Stimulated activated effector memory CD8-positive, alpha-beta T cell treated with anti-CD3 and anti-CD28 coated beads, Interleukin-12 subunit alpha, Interleukin-12 subunit beta, amount 100 ng/mL, for 72 hours (primary cell): ENCODE measurements at regions not wholly inside any gene's neighbourhood (a gene's known extent, or its start where the extent isn't known, plus 50 kb on each side); places are given as distances from the start of the nearest gene placed in this dataset.

Experiments
- ATAC-seq: fragments of 150-1000 bp; cut with Tn5 transposase; 2 replicates; pipeline ENCODE4 v1.10.0; 2021
- DNase-seq, 2 donors: peaks; one replicate each; pipeline ENCODE4 v3.0.0; 2021 to 2022; ENCODE audit warnings: low spot score in 2 of 2
- H3K27ac Mint-ChIP-seq: one replicate; pipeline ENCODE4 v1.8.0; 2022; ENCODE audit warnings: mild to moderate bottlenecking, mixed read lengths
- H3K36me3 Mint-ChIP-seq: one replicate; pipeline ENCODE4 v1.8.0; 2022; ENCODE audit warnings: mild to moderate bottlenecking, mixed read lengths
- H3K4me1 Mint-ChIP-seq: one replicate; pipeline ENCODE4 v1.8.0; 2022; ENCODE audit warnings: mixed read lengths
- H3K4me3 Mint-ChIP-seq: one replicate; pipeline ENCODE4 v1.8.0; 2022; ENCODE audit warnings: mild to moderate bottlenecking, mixed read lengths
- H3K9me3 Mint-ChIP-seq: one replicate; pipeline ENCODE4 v1.8.0; 2022; ENCODE audit warnings: mixed read lengths

- no peak for ATAC-seq
- H3K4me3 Mint-ChIP-seq, result no peak overlapping the region
- no peak overlapping the region for H3K27ac Mint-ChIP-seq
- H3K36me3 Mint-ChIP-seq, result no peaks in the 10 kb centered on the region
- DNase-seq, result no peak
- H3K4me1 Mint-ChIP-seq, result no peaks in the 10 kb centered on the region
- peaks cover 8% of the 10 kb centered on the region for H3K9me3 Mint-ChIP-seq
Measured at GRCh38 chr17:71109697-71110096, 940.4 kb downstream of the KCNJ2 start.

DNA sequence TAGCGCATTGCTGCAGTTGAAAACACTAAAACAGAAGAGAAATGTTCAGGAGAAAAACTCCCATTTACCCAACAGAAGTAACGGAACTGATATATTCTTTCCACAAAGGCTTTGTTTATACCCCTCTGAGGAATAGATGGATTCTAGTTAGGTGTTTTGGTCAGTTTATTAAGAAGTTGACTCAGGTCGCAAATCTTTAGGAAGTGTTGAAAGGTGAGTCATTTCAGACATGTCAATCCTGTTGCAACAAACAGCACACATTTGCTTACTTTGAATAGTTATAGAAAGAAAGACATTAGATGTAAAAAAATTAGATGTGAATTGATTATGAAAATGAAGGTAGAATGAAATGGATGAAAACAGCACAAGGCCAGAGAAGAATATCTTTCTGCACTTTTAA lies 941.0 kb downstream of the KCNJ2 start:
- DNase-seq, result no peak
- no peak overlapping the region for H3K27ac Mint-ChIP-seq
- ATAC-seq, result no peak

DNA sequence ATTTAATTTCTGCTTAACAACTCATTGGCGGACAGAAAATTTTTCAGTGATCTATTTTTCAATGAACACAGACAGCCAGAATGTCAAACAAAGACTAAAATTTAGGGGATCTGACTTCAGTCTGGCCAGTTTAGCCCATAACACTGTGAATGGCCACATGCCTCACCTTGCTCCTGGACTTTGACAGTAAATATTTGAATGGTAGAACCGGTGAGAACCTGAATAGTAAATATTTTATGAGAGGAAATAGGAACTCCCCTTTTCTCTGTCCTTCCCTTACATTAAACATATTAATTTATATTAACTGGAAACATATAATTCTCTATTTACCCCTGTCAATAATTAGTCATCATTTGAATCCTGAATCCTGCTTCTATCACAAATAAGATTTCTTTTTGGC lies 942.1 kb downstream of the KCNJ2 start:
- no peak overlapping the region for H3K4me3 Mint-ChIP-seq
- no peak for DNase-seq
- no peaks in the 10 kb centered on the region for H3K36me3 Mint-ChIP-seq
- no peaks in the 10 kb centered on the region for H3K4me1 Mint-ChIP-seq
- no peak overlapping the region for H3K27ac Mint-ChIP-seq
- ATAC-seq, result no peak
- peaks cover 12% of the 10 kb centered on the region for H3K9me3 Mint-ChIP-seq

More for the DNA sequence above, 941.0 kb downstream of the KCNJ2 start:
- no peaks in the 10 kb centered on the region for H3K4me1 Mint-ChIP-seq
- no peak overlapping the region for H3K4me3 Mint-ChIP-seq
- no peaks in the 10 kb centered on the region for H3K36me3 Mint-ChIP-seq
- peaks cover 8% of the 10 kb centered on the region for H3K9me3 Mint-ChIP-seq

DNA sequence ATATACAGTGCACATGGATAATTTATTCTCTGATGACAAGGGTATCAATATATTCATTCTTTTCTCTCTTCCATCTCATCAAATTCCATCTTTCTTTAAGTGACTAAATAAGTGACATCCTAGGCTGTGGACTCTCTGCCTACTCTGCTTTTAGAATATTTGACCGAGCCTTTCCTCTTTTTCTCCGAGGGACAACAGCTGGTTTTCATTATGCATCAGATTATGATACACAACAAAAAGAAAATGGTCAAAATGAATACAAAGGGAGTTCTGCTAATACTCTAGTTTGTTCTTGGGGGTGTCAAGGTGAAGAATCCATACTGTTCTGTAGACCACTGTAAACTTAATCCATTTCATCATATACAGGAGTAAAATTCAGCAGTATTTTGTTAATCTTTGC lies 942.6 kb downstream of the KCNJ2 start:
- no peaks in the 10 kb centered on the region for H3K36me3 Mint-ChIP-seq
- no peak for DNase-seq
- no peak for ATAC-seq
- H3K4me3 Mint-ChIP-seq, result no peak overlapping the region
- H3K27ac Mint-ChIP-seq, result no peak overlapping the region
- no peaks in the 10 kb centered on the region for H3K4me1 Mint-ChIP-seq
- H3K9me3 Mint-ChIP-seq, result peaks cover 12% of the 10 kb centered on the region

DNA sequence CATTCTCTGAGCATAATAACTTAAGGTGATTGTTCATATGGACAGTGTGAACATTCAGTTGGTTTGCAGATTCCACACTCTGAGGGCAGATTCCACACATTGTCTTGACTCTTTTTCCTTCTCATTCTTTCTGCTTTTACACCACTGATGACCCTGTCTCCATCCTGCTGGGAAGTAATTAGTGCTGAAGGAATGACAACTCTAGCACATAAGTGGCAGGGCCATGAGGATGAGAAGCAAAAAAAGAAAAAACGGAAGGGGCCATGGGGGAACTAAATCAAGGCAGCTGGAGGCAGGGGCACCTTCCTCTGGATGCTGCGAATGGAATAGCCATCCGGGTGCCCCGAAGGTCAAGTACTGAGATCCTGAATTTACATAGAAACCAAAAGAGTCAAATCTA lies 944.0 kb downstream of the KCNJ2 start:
- Mint-ChIP-seq H3K9me3 (peaks cover 17% of the 10 kb centered on the region), H3K36me3 (no peaks in the 10 kb centered on the region), H3K4me1 (no peaks in the 10 kb centered on the region), H3K27ac (no peak overlapping the region), H3K4me3 (no peak overlapping the region)
- ATAC-seq (no peak), DNase-seq (no peak)

DNA sequence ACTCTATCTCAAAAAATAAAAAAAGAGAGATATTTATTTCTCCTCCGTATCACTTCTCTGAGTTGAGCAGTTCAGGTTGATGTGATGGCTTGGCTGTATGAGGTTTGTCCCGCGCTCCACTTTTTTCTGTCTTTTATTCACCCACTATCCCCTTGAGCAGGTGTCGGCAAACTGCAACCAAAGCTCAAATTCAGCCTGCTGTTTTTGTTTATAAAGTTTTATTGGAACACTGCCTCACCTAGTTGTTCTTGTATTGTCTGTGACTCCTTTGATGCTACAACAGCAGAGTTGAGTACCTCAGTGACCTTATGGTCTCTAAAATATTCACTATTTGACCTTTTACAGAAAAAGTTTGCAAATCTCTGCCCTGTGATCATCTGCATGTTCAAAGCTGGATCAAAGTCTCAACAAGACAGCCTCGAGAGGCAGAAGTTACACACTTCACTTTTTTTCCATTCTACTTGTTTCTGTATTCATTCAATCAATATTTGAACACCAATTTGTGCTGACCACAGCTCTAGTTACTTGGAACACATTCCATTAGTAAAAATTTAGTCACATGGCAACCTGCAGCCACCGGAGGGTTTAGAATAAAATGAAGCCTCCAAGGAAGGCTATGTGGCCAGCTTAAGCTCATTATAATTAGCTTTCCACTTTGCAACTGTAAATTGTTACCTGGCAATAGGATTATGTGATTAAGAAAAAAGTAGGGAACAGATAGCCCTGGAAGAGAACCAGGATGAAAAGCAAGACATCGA lies 945.8 kb downstream of the KCNJ2 start:
- no peak for DNase-seq
- no peak for ATAC-seq
- Mint-ChIP-seq H3K27ac (no peak overlapping the region), H3K4me1 (no peaks in the 10 kb centered on the region), H3K36me3 (no peaks in the 10 kb centered on the region), H3K9me3 (peaks cover 17% of the 10 kb centered on the region), H3K4me3 (no peak overlapping the region)

DNA sequence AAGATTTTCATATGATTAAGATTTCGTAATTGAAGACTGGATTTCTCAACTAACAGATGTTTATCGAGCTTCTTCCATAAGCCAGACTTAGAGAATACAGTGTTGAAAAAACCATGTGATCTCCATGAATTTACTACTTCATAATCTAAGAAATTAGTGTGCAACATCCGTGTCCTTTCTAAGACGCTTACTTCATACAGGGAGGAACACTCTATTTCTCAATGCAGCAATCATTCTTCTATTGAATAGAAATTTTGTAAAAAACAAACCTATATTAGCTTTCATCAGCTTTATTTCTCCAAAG lies 946.3 kb downstream of the KCNJ2 start:
- H3K36me3 Mint-ChIP-seq, result no peaks in the 10 kb centered on the region
- DNase-seq, result no peak

DNA sequence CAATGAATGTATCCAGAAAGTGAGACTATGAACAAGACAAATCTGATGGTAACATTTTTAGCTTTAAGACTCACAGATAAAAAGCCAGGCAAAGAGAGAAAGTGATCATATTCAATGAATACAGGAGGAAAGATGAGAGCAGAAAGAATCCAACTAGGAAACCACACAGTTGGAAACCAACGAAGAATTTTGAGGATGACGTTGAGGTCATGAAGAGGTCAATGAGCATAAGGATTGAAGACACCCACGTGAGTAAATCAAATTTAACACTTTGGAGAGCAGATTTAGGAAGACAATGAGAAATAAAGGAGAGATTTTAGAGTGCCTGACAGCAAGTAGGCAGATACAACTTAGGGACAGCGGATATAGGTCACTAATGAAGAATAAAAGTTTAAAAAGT lies 948.1 kb downstream of the KCNJ2 start:
- ATAC-seq (no peak), DNase-seq (no peak)
- Mint-ChIP-seq H3K27ac (no peak overlapping the region), H3K4me1 (no peaks in the 10 kb centered on the region), H3K36me3 (no peaks in the 10 kb centered on the region), H3K9me3 (peaks cover 12% of the 10 kb centered on the region), H3K4me3 (no peak overlapping the region)

More for the DNA sequence above, 946.3 kb downstream of the KCNJ2 start:
- no peak for ATAC-seq
- peaks cover 15% of the 10 kb centered on the region for H3K9me3 Mint-ChIP-seq
- no peak overlapping the region for H3K4me3 Mint-ChIP-seq
- no peaks in the 10 kb centered on the region for H3K4me1 Mint-ChIP-seq
- H3K27ac Mint-ChIP-seq, result no peak overlapping the region

DNA sequence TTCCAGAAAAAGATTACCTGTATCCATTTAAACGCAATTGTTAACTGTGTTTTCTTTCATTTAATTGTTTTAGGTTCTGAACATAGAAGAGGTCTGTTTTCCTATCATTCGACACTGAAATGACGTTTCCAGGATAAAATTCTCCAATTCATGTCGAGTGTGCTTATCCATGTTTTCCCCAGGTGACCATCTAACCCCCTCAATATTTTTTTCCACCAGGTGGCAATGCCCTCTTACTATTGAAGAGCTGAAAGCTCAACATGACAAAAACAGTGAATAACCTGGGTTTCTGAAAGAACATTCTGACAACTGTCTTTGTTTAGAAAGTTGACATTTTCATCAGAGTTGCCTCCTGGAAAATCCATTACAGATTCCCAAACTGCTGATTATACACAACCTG lies 948.7 kb downstream of the KCNJ2 start:
- H3K4me3 Mint-ChIP-seq, result no peak overlapping the region

DNA sequence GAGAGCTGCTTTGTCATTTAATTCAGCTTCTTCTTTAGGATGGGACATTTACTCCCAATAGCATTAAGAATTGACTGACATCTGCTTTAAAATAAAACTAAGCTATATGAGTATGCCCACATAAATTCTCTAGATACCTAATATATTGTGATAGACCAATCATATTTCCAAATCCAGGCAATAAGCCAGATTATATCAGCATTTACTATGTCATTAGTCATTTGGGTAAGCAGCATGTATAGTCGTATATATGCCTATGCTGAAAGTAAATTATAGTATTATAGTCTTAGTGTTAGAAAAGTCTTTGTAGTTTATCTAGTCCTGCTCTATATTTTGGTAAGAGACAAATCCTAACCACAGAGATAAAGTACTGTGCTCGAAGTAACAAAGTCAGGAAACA lies 958.1 kb downstream of the KCNJ2 start:
- Mint-ChIP-seq H3K9me3 (peaks cover 8% of the 10 kb centered on the region), H3K36me3 (no peaks in the 10 kb centered on the region), H3K4me3 (no peak overlapping the region), H3K27ac (no peak overlapping the region), H3K4me1 (no peaks in the 10 kb centered on the region)
- ATAC-seq (no peak), DNase-seq (no peak)

More for the DNA sequence above, 948.7 kb downstream of the KCNJ2 start:
- Mint-ChIP-seq H3K36me3 (no peaks in the 10 kb centered on the region), H3K27ac (no peak overlapping the region), H3K4me1 (no peaks in the 10 kb centered on the region), H3K9me3 (peaks cover 15% of the 10 kb centered on the region)
- ATAC-seq (no peak), DNase-seq (no peak)

DNA sequence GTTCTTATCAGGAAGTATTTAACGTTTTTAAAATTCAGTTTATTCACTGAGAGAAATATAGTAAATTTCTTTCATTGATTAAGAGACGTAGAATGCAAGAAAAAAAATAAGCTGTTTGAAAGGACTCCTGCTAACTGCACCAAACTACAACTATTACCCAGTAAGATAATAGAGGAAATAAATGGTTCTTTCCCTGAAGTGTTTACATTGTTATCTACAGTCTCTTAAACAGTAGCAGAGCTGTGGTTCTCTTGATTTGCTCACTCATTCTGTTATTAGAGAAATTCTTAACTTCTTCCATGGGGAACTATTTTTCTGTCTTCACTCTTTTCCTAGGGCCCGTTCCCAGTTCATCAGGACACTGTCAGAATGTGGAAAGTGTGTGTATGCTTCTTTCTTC lies 973.0 kb downstream of the KCNJ2 start:
- H3K4me3 Mint-ChIP-seq, result no peak overlapping the region
- H3K36me3 Mint-ChIP-seq, result no peaks in the 10 kb centered on the region
- no peaks in the 10 kb centered on the region for H3K4me1 Mint-ChIP-seq
- ATAC-seq (no peak), DNase-seq (no peak)
- peaks cover 6% of the 10 kb centered on the region for H3K9me3 Mint-ChIP-seq
- no peak overlapping the region for H3K27ac Mint-ChIP-seq

GRCh38 chr17:71145486-71145885 lies 975.3 kb upstream of the SOX9 start:
- no peak for ATAC-seq
- H3K4me3 Mint-ChIP-seq, result no peak overlapping the region
- no peaks in the 10 kb centered on the region for H3K36me3 Mint-ChIP-seq
- H3K27ac Mint-ChIP-seq, result no peak overlapping the region
- H3K9me3 Mint-ChIP-seq, result no peaks in the 10 kb centered on the region
- no peaks in the 10 kb centered on the region for H3K4me1 Mint-ChIP-seq
- DNase-seq, result no peak

DNA sequence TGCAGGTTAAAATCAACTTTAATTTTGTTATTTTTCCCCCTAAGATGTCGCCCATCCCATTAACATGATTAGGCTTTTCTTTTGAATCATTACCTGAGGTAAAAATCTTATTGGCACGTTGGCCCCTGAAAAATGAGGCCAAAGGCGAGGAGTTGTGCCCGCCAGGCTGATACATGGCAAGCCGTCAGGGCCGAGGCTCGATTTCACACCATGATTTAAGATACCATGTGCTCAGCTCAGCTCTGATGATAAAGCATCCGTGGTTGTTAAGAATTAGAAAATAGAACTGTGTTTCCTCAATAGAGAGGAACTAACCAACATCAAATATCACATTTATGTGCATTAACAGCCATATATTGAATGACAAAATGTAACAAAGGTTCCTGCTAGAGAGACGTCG lies 972.9 kb upstream of the SOX9 start:
- ATAC-seq (no peak), DNase-seq (no peak)
- Mint-ChIP-seq H3K4me1 (no peaks in the 10 kb centered on the region), H3K27ac (no peak overlapping the region), H3K9me3 (no peaks in the 10 kb centered on the region), H3K4me3 (no peak overlapping the region), H3K36me3 (no peaks in the 10 kb centered on the region)

GRCh38 chr17:71149607-71150006 lies 971.2 kb upstream of the SOX9 start:
- Mint-ChIP-seq H3K4me1 (no peaks in the 10 kb centered on the region), H3K36me3 (no peaks in the 10 kb centered on the region), H3K4me3 (no peak overlapping the region), H3K27ac (no peak overlapping the region), H3K9me3 (peaks cover 4% of the 10 kb centered on the region)
- ATAC-seq (no peak), DNase-seq (no peak)

GRCh38 chr17:71157297-71157696 lies 963.5 kb upstream of the SOX9 start:
- no peak for ATAC-seq
- no peaks in the 10 kb centered on the region for H3K4me1 Mint-ChIP-seq
- DNase-seq, result no peak
- peaks cover 12% of the 10 kb centered on the region for H3K9me3 Mint-ChIP-seq
- no peak overlapping the region for H3K27ac Mint-ChIP-seq
- no peak overlapping the region for H3K4me3 Mint-ChIP-seq
- no peaks in the 10 kb centered on the region for H3K36me3 Mint-ChIP-seq

DNA sequence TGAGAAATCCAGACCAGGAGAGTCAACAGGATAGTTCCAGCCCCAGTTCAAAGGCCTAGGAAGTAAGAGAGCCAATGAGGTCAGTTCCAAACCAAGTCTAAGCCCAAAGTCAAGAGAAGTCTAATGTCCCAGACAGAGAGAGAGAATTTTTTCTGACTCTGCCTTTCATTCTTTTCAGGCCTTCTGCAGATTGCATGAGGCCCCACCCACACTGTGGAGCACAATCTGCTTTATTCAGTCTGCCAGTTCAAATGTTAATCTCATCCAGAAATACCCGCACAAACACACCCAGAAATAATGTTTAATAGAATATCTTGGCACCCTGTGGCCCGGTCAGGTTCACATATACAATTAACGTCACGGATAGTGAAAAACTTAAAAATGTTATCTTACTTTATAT lies 962.4 kb upstream of the SOX9 start:
- no peak for DNase-seq
- ATAC-seq, result no peak
- H3K9me3 Mint-ChIP-seq, result peaks cover 12% of the 10 kb centered on the region
- H3K27ac Mint-ChIP-seq, result no peak overlapping the region
- H3K4me1 Mint-ChIP-seq, result no peaks in the 10 kb centered on the region
- H3K4me3 Mint-ChIP-seq, result no peak overlapping the region
- H3K36me3 Mint-ChIP-seq, result no peaks in the 10 kb centered on the region
